BLaER1 (cell line): ENCODE measurements at regions not wholly inside any gene's neighbourhood (a gene's known extent, or its start where the extent isn't known, plus 50 kb on each side); places are given as distances from the start of the nearest gene placed in this dataset.

Experiments
- H3K27ac ChIP-seq: shearing (Covaris generic); formaldehyde crosslinking; 2 replicates; pipeline ENCODE4 v1.8.1; 2022
- H3K27me3 ChIP-seq: shearing (Covaris generic); formaldehyde crosslinking; 2 replicates; pipeline ENCODE4 v1.8.1; 2022
- H3K36me3 ChIP-seq: shearing (Covaris generic); formaldehyde crosslinking; 2 replicates; pipeline ENCODE4 v1.8.1; 2022
- H3K4me1 ChIP-seq: shearing (Covaris generic); formaldehyde crosslinking; 2 replicates; pipeline ENCODE4 v1.8.1; 2022
- H3K4me2 ChIP-seq: shearing (Covaris generic); formaldehyde crosslinking; 2 replicates; pipeline ENCODE4 v1.8.1; 2022
- H3K4me3 ChIP-seq: shearing (Covaris generic); formaldehyde crosslinking; 2 replicates; pipeline ENCODE4 v1.8.1; 2022
- H3K9ac ChIP-seq: shearing (Covaris generic); formaldehyde crosslinking; 2 replicates; pipeline ENCODE4 v1.8.1; 2022
- H3K9me3 ChIP-seq: shearing (Covaris generic); formaldehyde crosslinking; 2 replicates; pipeline ENCODE4 v1.8.1; 2022
- H4K20me1 ChIP-seq: shearing (Covaris generic); formaldehyde crosslinking; 2 replicates; pipeline ENCODE4 v1.8.1; 2022
- Cebpa-rat ChIP-seq: shearing (Covaris generic); IDR thresholded peaks from 2 replicates; pipeline ENCODE4 v1.8.1; 2022

DNA sequence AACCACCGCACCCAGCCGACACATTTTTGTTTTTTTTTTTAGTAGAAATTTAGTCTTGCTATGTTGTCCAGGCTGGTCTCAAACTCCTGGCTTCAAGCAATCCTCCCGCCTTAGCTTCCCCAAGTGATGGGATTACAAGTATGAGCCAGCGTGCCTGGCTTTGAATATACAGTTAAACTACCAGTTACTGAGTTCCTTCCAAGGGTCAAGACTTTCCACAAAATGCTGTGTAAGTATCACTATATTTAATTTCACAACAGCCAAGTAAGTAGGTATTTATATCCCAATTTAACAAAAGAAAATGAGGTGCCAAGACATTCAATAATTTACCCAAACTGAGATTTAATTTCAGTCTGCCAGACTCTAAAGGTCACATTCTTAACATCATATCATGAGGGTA lies 181.3 kb upstream of the TMC3 start:
- H3K9me3 ChIP-seq: peaks cover 5% of the 10 kb centered on the region; the same call in 1 of the 2 replicates
- H3K4me1 ChIP-seq: 0 out of 2 replicates have a peak, but pooled peaks cover 6% of the 10 kb centered on the region
- no peaks in the 10 kb centered on the region for H3K27me3 ChIP-seq
- H3K36me3 ChIP-seq: no peaks in the 10 kb centered on the region
- no peaks in the 10 kb centered on the region for H4K20me1 ChIP-seq
- TF ChIP-seq Cebpa-rat: no peak
- H3K27ac ChIP-seq: no peak overlapping the region
- H3K4me2 ChIP-seq: no peak overlapping the region
- H3K9ac ChIP-seq: no peak overlapping the region
- no peak overlapping the region for H3K4me3 ChIP-seq

DNA sequence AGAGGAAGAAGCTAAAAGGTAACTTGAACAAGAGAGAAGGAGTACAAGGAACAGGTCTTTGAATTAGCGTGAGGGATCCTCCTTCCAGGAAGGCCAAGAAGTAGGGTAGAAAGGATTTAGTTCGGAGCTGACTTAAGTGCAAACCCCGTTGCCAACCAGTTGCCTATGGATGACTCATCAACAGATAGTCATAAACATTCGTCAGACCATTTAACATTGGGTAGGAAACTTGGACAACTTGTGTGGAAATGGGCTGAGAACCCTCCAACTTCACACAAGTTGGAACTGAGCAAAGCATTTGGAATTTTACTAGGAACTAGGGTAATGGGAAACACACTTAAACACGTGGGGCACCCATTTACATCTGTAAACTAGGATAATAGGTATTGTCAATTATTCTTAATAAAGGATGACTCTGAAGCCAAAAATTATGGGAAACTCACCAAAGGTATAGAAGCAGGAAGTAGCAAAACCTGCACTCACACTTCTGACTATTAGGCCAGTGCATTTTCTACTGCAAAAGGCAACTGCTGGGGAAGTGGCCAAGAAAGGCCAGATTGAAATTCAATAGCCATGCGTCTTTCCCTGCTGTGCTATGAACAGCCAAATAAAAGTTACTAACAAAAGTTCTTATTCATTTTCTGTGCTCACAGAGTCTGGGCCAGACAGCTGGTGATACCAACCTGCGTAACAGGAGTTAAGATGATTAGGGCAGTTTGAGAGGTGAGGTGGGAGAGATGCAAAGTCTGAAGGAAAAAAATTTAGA lies 174.5 kb upstream of the TMC3 start:
- Histone ChIP-seq H3K9ac (no peak overlapping the region), H3K27ac (no peak overlapping the region), H3K4me2 (no peak overlapping the region), H3K27me3 (no peaks in the 10 kb centered on the region), H4K20me1 (no peaks in the 10 kb centered on the region), H3K4me1 (0 out of 2 replicates have a peak, but pooled peaks cover 6% of the 10 kb centered on the region), H3K4me3 (no peak overlapping the region), H3K9me3 (no peaks in the 10 kb centered on the region), H3K36me3 (no peaks in the 10 kb centered on the region)
- no peak for TF ChIP-seq Cebpa-rat

DNA sequence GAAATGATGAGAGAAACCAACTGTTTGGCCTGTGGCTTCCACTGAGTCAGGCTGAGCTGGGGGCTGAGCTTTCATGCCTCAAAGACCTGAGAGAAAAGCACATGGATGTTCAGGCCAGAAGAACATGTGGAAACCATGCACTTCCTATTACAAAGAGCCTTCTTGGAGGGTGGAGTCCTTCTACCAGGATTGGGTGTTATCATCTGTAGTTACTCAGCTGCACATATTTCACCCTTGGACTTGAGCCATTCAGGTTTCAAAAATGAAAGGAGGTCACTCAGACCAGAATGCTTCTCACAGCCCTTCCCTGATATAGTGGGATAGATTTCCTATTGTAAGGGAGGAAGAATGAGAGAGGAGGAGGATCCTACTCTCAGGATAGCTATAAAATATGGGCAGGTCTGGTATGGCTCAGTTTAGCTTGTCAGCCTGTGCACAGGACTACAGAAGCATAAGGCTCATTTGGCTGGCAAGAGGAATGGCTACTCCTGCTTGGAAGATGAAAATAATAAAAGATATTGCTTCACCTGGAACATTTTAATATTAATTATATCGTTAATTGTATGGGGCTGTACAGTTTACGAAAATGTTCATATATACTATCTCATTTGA lies 173.6 kb upstream of the TMC3 start:
- TF ChIP-seq Cebpa-rat: no peak
- H3K36me3 ChIP-seq: no peaks in the 10 kb centered on the region
- no peaks in the 10 kb centered on the region for H4K20me1 ChIP-seq
- H3K4me2 ChIP-seq: no peak overlapping the region
- 0 out of 2 replicates have a peak, but pooled peaks cover 6% of the 10 kb centered on the region for H3K4me1 ChIP-seq
- H3K4me3 ChIP-seq: no peak overlapping the region
- no peaks in the 10 kb centered on the region for H3K9me3 ChIP-seq
- H3K27ac ChIP-seq: no peak overlapping the region
- H3K27me3 ChIP-seq: no peaks in the 10 kb centered on the region
- H3K9ac ChIP-seq: no peak overlapping the region

GRCh38 chr15:81544385-81544784 lies 170.4 kb upstream of the TMC3 start:
- Histone ChIP-seq H3K4me3 (no peak overlapping the region), H4K20me1 (no peaks in the 10 kb centered on the region), H3K36me3 (no peaks in the 10 kb centered on the region), H3K9me3 (no peaks in the 10 kb centered on the region), H3K4me1 (no peaks in the 10 kb centered on the region), H3K27ac (no peak overlapping the region), H3K9ac (no peak overlapping the region), H3K27me3 (no peaks in the 10 kb centered on the region), H3K4me2 (no peak overlapping the region)
- no peak for TF ChIP-seq Cebpa-rat

GRCh38 chr15:81540909-81541308 lies 166.9 kb upstream of the TMC3 start:
- no peaks in the 10 kb centered on the region for H3K27me3 ChIP-seq
- no peak overlapping the region for H3K27ac ChIP-seq
- no peaks in the 10 kb centered on the region for H4K20me1 ChIP-seq
- no peak for TF ChIP-seq Cebpa-rat
- H3K9me3 ChIP-seq: no peaks in the 10 kb centered on the region
- H3K4me1 ChIP-seq: no peaks in the 10 kb centered on the region
- H3K36me3 ChIP-seq: no peaks in the 10 kb centered on the region
- no peak overlapping the region for H3K4me2 ChIP-seq
- no peak overlapping the region for H3K9ac ChIP-seq
- no peak overlapping the region for H3K4me3 ChIP-seq

DNA sequence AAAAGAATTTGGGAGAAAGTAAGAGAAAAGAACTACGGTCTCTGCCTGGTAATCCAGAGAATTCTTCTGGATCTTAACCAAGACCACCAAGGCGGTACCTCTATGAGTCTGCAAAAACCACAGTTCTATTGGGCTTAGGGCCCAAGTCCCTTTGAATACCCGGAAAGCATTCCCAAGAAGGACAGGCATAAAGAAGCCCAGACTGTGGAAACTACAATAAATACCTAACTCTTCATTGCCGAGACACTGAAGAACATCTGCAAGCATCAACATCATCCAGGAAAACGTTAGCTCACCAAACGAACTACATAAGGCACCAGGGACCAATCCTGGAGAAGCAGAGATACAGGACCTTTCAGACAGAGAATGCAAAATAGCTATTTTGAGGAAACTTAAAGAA lies 162.3 kb upstream of the TMC3 start:
- H3K4me2 ChIP-seq: no peak overlapping the region
- H3K4me1 ChIP-seq: no peaks in the 10 kb centered on the region
- H3K27me3 ChIP-seq: no peaks in the 10 kb centered on the region
- no peak for TF ChIP-seq Cebpa-rat
- no peak overlapping the region for H3K27ac ChIP-seq
- no peaks in the 10 kb centered on the region for H3K9me3 ChIP-seq
- H3K36me3 ChIP-seq: no peaks in the 10 kb centered on the region
- no peak overlapping the region for H3K4me3 ChIP-seq
- H4K20me1 ChIP-seq: no peaks in the 10 kb centered on the region
- no peak overlapping the region for H3K9ac ChIP-seq

- Histone ChIP-seq H3K4me3 (no peak overlapping the region), H3K9ac (no peak overlapping the region), H4K20me1 (no peaks in the 10 kb centered on the region), H3K27me3 (no peaks in the 10 kb centered on the region), H3K4me1 (no peaks in the 10 kb centered on the region), H3K36me3 (no peaks in the 10 kb centered on the region), H3K4me2 (no peak overlapping the region), H3K9me3 (no peaks in the 10 kb centered on the region), H3K27ac (no peak overlapping the region)
- no peak for TF ChIP-seq Cebpa-rat
Measured at GRCh38 chr15:81534124-81534523, 160.1 kb upstream of the TMC3 start.

- Histone ChIP-seq H4K20me1 (no peaks in the 10 kb centered on the region), H3K4me1 (no peaks in the 10 kb centered on the region), H3K4me3 (no peak overlapping the region), H3K36me3 (no peaks in the 10 kb centered on the region), H3K9ac (no peak overlapping the region), H3K27me3 (no peaks in the 10 kb centered on the region), H3K4me2 (no peak overlapping the region), H3K9me3 (no peaks in the 10 kb centered on the region), H3K27ac (no peak overlapping the region)
- no peak for TF ChIP-seq Cebpa-rat
Measured at GRCh38 chr15:81532001-81532400, 158.0 kb upstream of the TMC3 start.

- Histone ChIP-seq H3K9ac (no peak overlapping the region), H3K4me3 (no peak overlapping the region), H3K4me1 (no peaks in the 10 kb centered on the region), H3K27me3 (no peaks in the 10 kb centered on the region), H4K20me1 (no peaks in the 10 kb centered on the region), H3K9me3 (no peaks in the 10 kb centered on the region), H3K27ac (no peak overlapping the region), H3K4me2 (no peak overlapping the region), H3K36me3 (no peaks in the 10 kb centered on the region)
- no peak for TF ChIP-seq Cebpa-rat
Measured at GRCh38 chr15:81531109-81531592, 157.1 kb upstream of the TMC3 start.

GRCh38 chr15:81530271-81530691 lies 156.3 kb upstream of the TMC3 start:
- no peak overlapping the region for H3K4me2 ChIP-seq
- no peak for TF ChIP-seq Cebpa-rat

More at GRCh38 chr15:81530271-81530691, 156.3 kb upstream of the TMC3 start:
- no peak overlapping the region for H3K9ac ChIP-seq
- H3K9me3 ChIP-seq: no peaks in the 10 kb centered on the region
- no peaks in the 10 kb centered on the region for H3K36me3 ChIP-seq
- no peaks in the 10 kb centered on the region for H3K4me1 ChIP-seq
- no peak overlapping the region for H3K27ac ChIP-seq
- no peak overlapping the region for H3K4me3 ChIP-seq
- H3K27me3 ChIP-seq: no peaks in the 10 kb centered on the region
- no peaks in the 10 kb centered on the region for H4K20me1 ChIP-seq
